WTC11 (cell line): ENCODE measurements at regions not wholly inside any gene's neighbourhood (a gene's known extent, or its start where the extent isn't known, plus 50 kb on each side); places are given as distances from the start of the nearest gene placed in this dataset.

Experiments used
- ATAC-seq: fragments of 200-7000 bp; cut with Tn5 transposase; 2 replicates; pipeline ENCODE4 v1.10.0; 2021; ENCODE audit warnings: mild to moderate bottlenecking, moderate library complexity
- CTCF ChIA-PET: fragments of 300-600 bp; sonication (Branson Sonifier 250); formaldehyde crosslinking; loops from one replicate; lab custom pipeline; 2021; ENCODE audit warnings: antibody characterized with exemption; lab: Charles Lee
- POLR2A ChIA-PET: fragments of 350-600 bp; sonication (Branson Sonifier 250); formaldehyde crosslinking; loops from one replicate; lab custom pipeline; 2021; ENCODE audit warnings: antibody characterized with exemption; lab: Charles Lee
- DNase-seq: peaks from one replicate; pipeline ENCODE4 v3.0.0; 2021; ENCODE audit warnings: low spot score
- H3K27ac Mint-ChIP-seq: 2 replicates; pipeline ENCODE4 v1.8.0; 2021; ENCODE audit warnings: mixed read lengths
- H3K27me3 Mint-ChIP-seq: 2 replicates; pipeline ENCODE4 v1.8.0; 2021; ENCODE audit warnings: low read depth, mild to moderate bottlenecking, moderate library complexity, mixed read lengths
- H3K36me3 Mint-ChIP-seq: 2 replicates; pipeline ENCODE4 v1.8.0; 2021; ENCODE audit warnings: mixed read lengths
- H3K4me1 Mint-ChIP-seq: 2 replicates; pipeline ENCODE4 v1.8.0; 2022; ENCODE audit warnings: mixed read lengths
- H3K4me3 Mint-ChIP-seq: 2 replicates; pipeline ENCODE4 v1.8.0; 2021; ENCODE audit warnings: mild to moderate bottlenecking, moderate library complexity, mixed read lengths
- H3K9me3 Mint-ChIP-seq: 2 replicates; pipeline ENCODE4 v1.8.0; 2021; ENCODE audit warnings: mixed read lengths
- ARID4B ChIP-seq: sonication (generic); formaldehyde crosslinking; IDR thresholded peaks from 2 replicates; pipeline ENCODE4 v1.8.0; 2023; ENCODE audit warnings: missing genetic modification reagents, mild to moderate bottlenecking, borderline replicate concordance
- ATF2 ChIP-seq: sonication (generic); formaldehyde crosslinking; IDR thresholded peaks from 2 replicates; pipeline ENCODE4 v1.8.1; 2022; ENCODE audit warnings: low read depth, missing genetic modification reagents, borderline replicate concordance
- ERG ChIP-seq: fragments of 250-450 bp; sonication (Bioruptor Pico); IDR thresholded peaks from 2 replicates; pipeline ENCODE4 v1.8.0; 2021; ENCODE audit warnings: mild to moderate bottlenecking
- ESRRA ChIP-seq: sonication (generic); formaldehyde crosslinking; IDR thresholded peaks from 2 replicates; pipeline ENCODE4 v1.8.1; 2022; ENCODE audit warnings: mild to moderate bottlenecking, missing genetic modification reagents, borderline replicate concordance
- FOXP4 ChIP-seq: sonication (generic); formaldehyde crosslinking; IDR thresholded peaks from 2 replicates; pipeline ENCODE4 v1.8.0; 2022; ENCODE audit warnings: mild to moderate bottlenecking, missing genetic modification reagents
- GRHL2 ChIP-seq: fragments of 250-450 bp; sonication (Bioruptor Pico); IDR thresholded peaks from 2 replicates; pipeline ENCODE4 v1.8.0; 2022; ENCODE audit warnings: mild to moderate bottlenecking, moderate library complexity; ENCODE audit not compliant: insufficient replicate concordance, severe bottlenecking
- NFYB ChIP-seq: sonication (generic); formaldehyde crosslinking; conservative IDR thresholded peaks from 2 replicates; pipeline ENCODE4 v1.8.0; 2022; ENCODE audit warnings: low read depth, missing genetic modification reagents
- NR3C1 ChIP-seq: sonication (generic); formaldehyde crosslinking; conservative IDR thresholded peaks from 2 replicates; pipeline ENCODE4 v1.8.1; 2023; ENCODE audit warnings: low read depth, mild to moderate bottlenecking, missing genetic modification reagents
- RORB ChIP-seq: fragments of 250-450 bp; sonication (Bioruptor Pico); IDR thresholded peaks from 2 replicates; pipeline ENCODE4 v1.9.0; 2021; ENCODE audit warnings: mild to moderate bottlenecking
- SMAD3 ChIP-seq: sonication (generic); formaldehyde crosslinking; IDR thresholded peaks from 2 replicates; pipeline ENCODE4 v1.8.0; 2022; ENCODE audit warnings: missing genetic modification reagents, mild to moderate bottlenecking, borderline replicate concordance
- TCF7 ChIP-seq: sonication (generic); formaldehyde crosslinking; IDR thresholded peaks from 2 replicates; pipeline ENCODE4 v1.8.0; 2022; ENCODE audit warnings: mild to moderate bottlenecking, low read depth, missing genetic modification reagents, moderate library complexity
- TEAD4 ChIP-seq: sonication (generic); formaldehyde crosslinking; IDR thresholded peaks from 2 replicates; pipeline ENCODE4 v1.8.0; 2022; ENCODE audit warnings: mild to moderate bottlenecking, missing genetic modification reagents
- TP53 ChIP-seq: sonication (generic); formaldehyde crosslinking; IDR thresholded peaks from 2 replicates; pipeline ENCODE4 v1.8.1; 2023; ENCODE audit warnings: mild to moderate bottlenecking, missing genetic modification reagents
- ZNF423 ChIP-seq: fragments of 250-450 bp; sonication (Bioruptor Pico); IDR thresholded peaks from 2 replicates; pipeline ENCODE4 v2.1.2; 2022; ENCODE audit warnings: mild to moderate bottlenecking, moderate library complexity
- ZNF512 ChIP-seq: sonication (generic); formaldehyde crosslinking; IDR thresholded peaks from 2 replicates; pipeline ENCODE4 v1.8.1; 2022; ENCODE audit warnings: missing genetic modification reagents, borderline replicate concordance
- ZSCAN18 ChIP-seq: fragments of 250-450 bp; sonication (Bioruptor Pico); IDR thresholded peaks from 2 replicates; pipeline ENCODE4 v2.1.2; 2022; ENCODE audit warnings: mild to moderate bottlenecking, moderate library complexity
- TF ChIP-seq, protein P1 (sequence below): fragments of 250-450 bp; sonication (Bioruptor Pico); IDR thresholded peaks from 2 replicates; pipeline ENCODE4 v1.9.0; 2021; ENCODE audit warnings: mild to moderate bottlenecking
- TF ChIP-seq, protein P2 (sequence below): sonication (generic); formaldehyde crosslinking; IDR thresholded peaks from 2 replicates; pipeline ENCODE4 v1.8.0; 2023; ENCODE audit warnings: missing genetic modification reagents
- TF ChIP-seq, protein P3 (sequence below): sonication (generic); formaldehyde crosslinking; IDR thresholded peaks from 2 replicates; pipeline ENCODE4 v1.8.1; 2022; ENCODE audit warnings: low read depth, mild to moderate bottlenecking, moderate library complexity, missing genetic modification reagents, borderline replicate concordance
- TF ChIP-seq, protein P4 (sequence below): fragments of 250-450 bp; sonication (Bioruptor Pico); IDR thresholded peaks from 2 replicates; pipeline ENCODE4 v1.9.0; 2021; ENCODE audit warnings: moderate library complexity, mild to moderate bottlenecking, inconsistent platforms, borderline replicate concordance

DNA sequence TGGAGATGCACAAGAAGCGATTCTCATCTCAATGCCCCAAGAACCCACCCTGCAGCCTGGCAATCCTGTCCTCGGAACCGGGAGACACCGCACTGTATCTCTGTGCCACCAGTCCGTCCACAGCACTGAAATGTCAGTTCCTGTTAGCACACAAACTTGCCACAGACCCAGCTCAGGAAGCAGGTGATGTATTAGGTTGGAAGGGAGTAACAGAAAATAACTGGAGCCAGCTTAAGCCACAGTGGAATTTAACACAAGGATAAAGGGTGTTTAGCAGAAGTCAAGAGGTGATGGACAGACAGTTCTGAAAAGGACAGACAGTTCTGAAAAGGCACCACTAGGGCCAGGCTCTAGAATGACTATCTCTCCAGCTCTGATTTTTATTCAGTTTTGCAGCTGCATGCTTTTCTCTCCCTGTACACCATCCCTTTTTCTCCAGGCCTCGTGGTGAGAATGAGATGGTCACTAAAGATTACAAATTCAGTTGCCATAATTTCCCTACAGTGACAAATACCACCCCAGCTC lies 114.4 kb downstream of the ANKRD18B start:
- no peak for ATAC-seq
- H3K36me3 Mint-ChIP-seq, result no peaks in the 10 kb centered on the region
- H3K27ac Mint-ChIP-seq, result no peak overlapping the region
- POLR2A ChIA-PET, result no interaction called here
- H3K4me1 Mint-ChIP-seq, result no peaks in the 10 kb centered on the region
- no peaks in the 10 kb centered on the region for H3K9me3 Mint-ChIP-seq
- CTCF ChIA-PET, result interaction anchor here (0.9 to 2.0 kb wide), 3 partner anchors 14 to 100 kb away, joined by 4 to 22 read pairs (median 5); no protein-coding TSS in a partner anchor
- TF ChIP-seq TEAD4 (CRISPR knock-in tag) (no peak), TCF7 (no peak), FOXP4 (no peak), GRHL2 (no peak), SMAD3 (CRISPR knock-in tag) (no peak), ATF2 (CRISPR knock-in tag) (no peak), ARID4B (no peak), ESRRA (CRISPR knock-in tag) (no peak), TP53 (no peak), ZNF423 (no peak), NR3C1 (no peak)
- TF ChIP-seq, protein P1, sequence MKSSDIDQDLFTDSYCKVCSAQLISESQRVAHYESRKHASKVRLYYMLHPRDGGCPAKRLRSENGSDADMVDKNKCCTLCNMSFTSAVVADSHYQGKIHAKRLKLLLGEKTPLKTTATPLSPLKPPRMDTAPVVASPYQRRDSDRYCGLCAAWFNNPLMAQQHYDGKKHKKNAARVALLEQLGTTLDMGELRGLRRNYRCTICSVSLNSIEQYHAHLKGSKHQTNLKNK (CRISPR knock-in tag), result no peak
- TF ChIP-seq, protein P2, sequence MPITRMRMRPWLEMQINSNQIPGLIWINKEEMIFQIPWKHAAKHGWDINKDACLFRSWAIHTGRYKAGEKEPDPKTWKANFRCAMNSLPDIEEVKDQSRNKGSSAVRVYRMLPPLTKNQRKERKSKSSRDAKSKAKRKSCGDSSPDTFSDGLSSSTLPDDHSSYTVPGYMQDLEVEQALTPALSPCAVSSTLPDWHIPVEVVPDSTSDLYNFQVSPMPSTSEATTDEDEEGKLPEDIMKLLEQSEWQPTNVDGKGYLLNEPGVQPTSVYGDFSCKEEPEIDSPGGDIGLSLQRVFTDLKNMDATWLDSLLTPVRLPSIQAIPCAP, result no peak
- TF ChIP-seq, protein P3, sequence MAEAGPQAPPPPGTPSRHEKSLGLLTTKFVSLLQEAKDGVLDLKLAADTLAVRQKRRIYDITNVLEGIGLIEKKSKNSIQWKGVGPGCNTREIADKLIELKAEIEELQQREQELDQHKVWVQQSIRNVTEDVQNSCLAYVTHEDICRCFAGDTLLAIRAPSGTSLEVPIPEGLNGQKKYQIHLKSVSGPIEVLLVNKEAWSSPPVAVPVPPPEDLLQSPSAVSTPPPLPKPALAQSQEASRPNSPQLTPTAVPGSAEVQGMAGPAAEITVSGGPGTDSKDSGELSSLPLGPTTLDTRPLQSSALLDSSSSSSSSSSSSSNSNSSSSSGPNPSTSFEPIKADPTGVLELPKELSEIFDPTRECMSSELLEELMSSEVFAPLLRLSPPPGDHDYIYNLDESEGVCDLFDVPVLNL (CRISPR knock-in tag), result no peak
- TF ChIP-seq, all 79 proteins: peak for 0
- Mint-ChIP-seq H3K27me3 (peaks cover 2% of the 10 kb centered on the region), H3K4me3 (no peak overlapping the region)
- DNase-seq, result no peak

- Mint-ChIP-seq H3K27me3 (peaks cover 4% of the 10 kb centered on the region), H3K4me1 (no peaks in the 10 kb centered on the region)
- CTCF ChIA-PET, result interaction anchor here (0.6 to 3.3 kb wide), 2 partner anchors 22 to 630 kb away, joined by 3 to 13 read pairs; no protein-coding TSS in a partner anchor
- TF ChIP-seq NFYB (no peak), ZNF512 (CRISPR knock-in tag) (no peak), TP53 (no peak), RORB (CRISPR knock-in tag) (no peak), ERG (CRISPR knock-in tag) (no peak), ZSCAN18 (CRISPR knock-in tag) (no peak)
- TF ChIP-seq, protein P4, sequence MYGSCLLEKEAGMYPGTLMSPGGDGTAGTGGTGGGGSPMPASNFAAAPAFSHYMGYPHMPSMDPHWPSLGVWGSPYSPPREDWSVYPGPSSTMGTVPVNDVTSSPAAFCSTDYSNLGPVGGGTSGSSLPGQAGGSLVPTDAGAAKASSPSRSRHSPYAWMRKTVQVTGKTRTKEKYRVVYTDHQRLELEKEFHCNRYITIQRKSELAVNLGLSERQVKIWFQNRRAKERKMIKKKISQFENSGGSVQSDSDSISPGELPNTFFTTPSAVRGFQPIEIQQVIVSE (CRISPR knock-in tag), result no peak
These were observed 121.7 kb downstream of the ANKRD18B start for GRCh38 chr9:33645706-33646105.

More at GRCh38 chr9:33645706-33646105, 121.7 kb downstream of the ANKRD18B start:
- DNase-seq, result no peak
- no peaks in the 10 kb centered on the region for H3K36me3 Mint-ChIP-seq
- POLR2A ChIA-PET, result no interaction called here
- H3K4me3 Mint-ChIP-seq, result no peak overlapping the region
- ATAC-seq, result no peak
- no peaks in the 10 kb centered on the region for H3K9me3 Mint-ChIP-seq
- H3K27ac Mint-ChIP-seq, result no peak overlapping the region
